Activated CD8-positive, alpha-beta memory T cell treated with anti-CD3 and anti-CD28 coated beads, Interleukin-2, amount 10 ng/mL, durations not matched to agents 7 days and 5 days (primary cell): ENCODE measurements at regions not wholly inside any gene's neighbourhood (a gene's known extent, or its start where the extent isn't known, plus 50 kb on each side); places are given as distances from the start of the nearest gene placed in this dataset.
A peak's percentile ranks its signal among the peaks of the same experiment; 100 is the strongest.

Source experiments
- ATAC-seq: fragments of 150-1000 bp; cut with Tn5 transposase; one replicate; pipeline ENCODE4 v1.10.0; 2021; ENCODE audit warnings: moderate library complexity
- CTCF ChIA-PET: fragments of 350-600 bp; sonication (Branson Sonifier 250); formaldehyde crosslinking; loops from one replicate; lab custom pipeline; 2021; ENCODE audit warnings: antibody characterized with exemption; lab: Charles Lee
- DNase-seq: peaks from one replicate; pipeline ENCODE4 v3.0.0-alpha.2; 2020
- H3K27ac Mint-ChIP-seq: one replicate; pipeline ENCODE4 v1.8.0; 2021; ENCODE audit warnings: mild to moderate bottlenecking, mixed read lengths
- H3K27me3 Mint-ChIP-seq: one replicate; pipeline ENCODE4 v1.8.0; 2021; ENCODE audit warnings: mixed read lengths
- H3K36me3 Mint-ChIP-seq: one replicate; pipeline ENCODE4 v1.8.0; 2021; ENCODE audit warnings: mild to moderate bottlenecking, mixed read lengths
- H3K4me1 Mint-ChIP-seq: one replicate; pipeline ENCODE4 v1.8.0; 2021; ENCODE audit warnings: mixed read lengths
- H3K4me3 Mint-ChIP-seq: one replicate; pipeline ENCODE4 v1.8.0; 2021; ENCODE audit warnings: mild to moderate bottlenecking, moderate library complexity, mixed read lengths
- H3K9me3 Mint-ChIP-seq: one replicate; pipeline ENCODE4 v1.8.0; 2022; ENCODE audit warnings: low read depth, mixed read lengths

DNA sequence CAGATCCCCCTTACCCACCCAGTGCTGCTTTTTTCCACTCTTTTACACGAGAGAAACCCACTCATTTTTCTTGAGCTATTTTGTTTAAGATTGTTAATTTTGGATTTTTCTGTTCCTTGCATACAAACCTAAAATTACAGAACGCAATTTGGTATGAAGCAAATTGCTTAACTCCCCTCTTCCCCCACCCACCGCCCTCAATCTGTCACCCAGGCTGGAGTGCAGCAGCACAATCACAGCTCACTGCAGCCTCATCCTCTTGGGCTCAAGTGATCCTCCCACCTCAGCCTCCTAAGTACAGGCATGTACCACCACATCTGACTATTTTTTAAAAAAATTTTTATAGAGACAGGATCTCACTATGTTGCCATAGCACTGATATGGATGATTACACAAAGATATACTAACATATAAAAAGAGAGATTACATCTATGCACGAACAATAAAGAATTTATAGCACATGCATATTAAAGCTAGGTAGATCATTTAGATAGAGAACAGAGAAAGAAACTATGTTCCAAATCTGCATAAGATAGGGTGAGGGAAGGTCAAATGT, 203.6 kb downstream of the PIK3R1 start:
- no peak overlapping the region for H3K27ac Mint-ChIP-seq
- ATAC-seq (no peak), DNase-seq (no peak)
- H3K36me3 Mint-ChIP-seq = no peaks in the 10 kb centered on the region
- peaks cover 23% of the 10 kb centered on the region for H3K4me1 Mint-ChIP-seq
- H3K27me3 Mint-ChIP-seq = peaks cover 5% of the 10 kb centered on the region
- no peaks in the 10 kb centered on the region for H3K9me3 Mint-ChIP-seq
- no peak overlapping the region for H3K4me3 Mint-ChIP-seq
- CTCF ChIA-PET = interaction anchor here (1.1 to 1.8 kb wide), 2 partner anchors 9 kb away, joined by 3 to 5 read pairs; no protein-coding TSS in a partner anchor

DNA sequence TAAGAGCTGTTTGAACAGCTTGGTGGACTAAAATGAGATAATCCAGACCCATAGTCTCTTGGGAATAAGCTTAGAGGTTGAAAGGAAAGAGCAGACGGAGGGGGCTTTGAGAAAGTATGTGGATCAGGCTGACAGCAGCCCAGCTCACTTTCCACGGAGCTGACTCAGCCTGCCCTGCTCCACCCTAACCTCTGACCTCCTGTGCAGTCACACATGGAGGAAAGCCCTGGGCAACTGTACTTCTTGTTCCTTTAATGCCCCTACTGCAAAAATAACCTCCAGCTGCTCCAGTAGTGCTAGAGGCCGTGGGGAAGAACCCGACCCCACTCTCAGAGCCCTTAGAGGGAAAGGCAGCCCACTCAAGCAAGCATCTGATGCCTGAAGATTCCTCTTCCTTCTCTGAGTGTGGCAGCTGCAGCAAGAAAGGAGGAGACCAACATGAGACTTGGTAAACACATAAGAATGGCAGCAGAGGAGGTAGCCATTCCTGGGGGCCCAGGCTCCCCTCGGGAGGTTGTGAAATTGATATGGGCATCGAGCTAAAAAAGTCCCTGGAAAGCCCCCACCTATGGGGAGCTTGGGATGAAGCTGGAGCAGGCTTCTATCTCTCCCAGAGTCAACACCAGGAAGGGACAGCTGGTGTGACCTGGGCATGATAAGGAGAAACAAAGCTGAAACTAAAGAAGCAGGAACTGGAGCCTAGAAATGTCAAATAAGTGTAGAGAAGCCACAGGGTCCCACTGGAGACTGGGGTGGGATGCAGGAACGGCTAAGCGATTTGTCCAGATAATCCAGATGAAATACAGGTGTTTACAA, 204.3 kb downstream of the PIK3R1 start:
- ATAC-seq (no peak), DNase-seq (no peak)
- Mint-ChIP-seq H3K36me3 (no peaks in the 10 kb centered on the region), H3K4me1 (peaks cover 28% of the 10 kb centered on the region), H3K27ac (no peak overlapping the region), H3K27me3 (peaks cover 5% of the 10 kb centered on the region), H3K4me3 (no peak overlapping the region), H3K9me3 (no peaks in the 10 kb centered on the region)
- CTCF ChIA-PET = interaction anchor here (1.1 to 1.8 kb wide), 2 partner anchors 8 to 10 kb away, joined by 3 to 5 read pairs; no protein-coding TSS in a partner anchor

DNA sequence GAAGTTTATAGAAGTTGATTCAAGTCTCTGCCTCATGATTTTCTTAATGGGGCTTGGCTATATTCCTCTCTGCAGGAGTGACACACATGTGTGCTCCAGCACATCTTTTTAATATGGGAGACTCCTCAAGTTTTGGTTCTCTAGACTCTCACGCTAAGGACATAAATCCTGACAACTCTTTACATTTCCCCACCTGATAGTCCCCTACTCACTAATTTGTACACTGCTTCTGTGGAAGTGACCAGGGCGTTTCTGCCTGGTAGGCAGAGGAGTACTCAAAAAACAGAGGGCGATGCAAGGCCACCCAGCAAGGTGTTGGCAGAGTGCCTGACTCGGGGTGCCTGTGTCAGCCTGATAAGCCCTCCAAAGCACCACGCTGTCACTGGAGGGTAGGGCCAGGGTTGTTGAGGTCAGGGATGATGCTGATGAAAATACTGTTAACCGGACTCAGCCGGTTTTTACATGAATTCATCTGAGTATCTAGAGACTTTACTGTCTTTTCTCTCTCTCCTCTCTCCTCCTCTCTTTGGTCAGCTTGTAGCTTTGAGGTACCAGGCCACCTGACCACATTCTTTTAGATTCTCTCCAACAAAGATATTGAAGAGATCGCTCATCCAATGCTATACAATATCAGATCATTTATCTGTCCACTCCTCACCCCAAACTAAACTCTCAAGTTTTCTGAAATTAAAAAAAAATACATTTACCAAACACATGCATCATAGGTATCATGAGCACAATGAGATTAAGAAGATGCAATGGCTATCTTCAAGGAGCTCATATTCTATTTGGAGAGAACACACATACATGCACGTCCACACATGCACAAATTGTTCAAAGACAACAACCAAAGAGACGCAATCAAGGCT, 205.2 kb downstream of the PIK3R1 start:
- DNase-seq (no peak), ATAC-seq (no peak)
- CTCF ChIA-PET = interaction anchor here (0.7 to 1.2 kb wide), 3 partner anchors 14 to 134 kb away, joined by 3 read pairs; no protein-coding TSS in a partner anchor
- Mint-ChIP-seq H3K9me3 (no peaks in the 10 kb centered on the region), H3K4me3 (no peak overlapping the region), H3K36me3 (peaks cover 3% of the 10 kb centered on the region), H3K27me3 (peaks cover 5% of the 10 kb centered on the region), H3K27ac (no peak overlapping the region), H3K4me1 (peaks cover 31% of the 10 kb centered on the region)

DNA sequence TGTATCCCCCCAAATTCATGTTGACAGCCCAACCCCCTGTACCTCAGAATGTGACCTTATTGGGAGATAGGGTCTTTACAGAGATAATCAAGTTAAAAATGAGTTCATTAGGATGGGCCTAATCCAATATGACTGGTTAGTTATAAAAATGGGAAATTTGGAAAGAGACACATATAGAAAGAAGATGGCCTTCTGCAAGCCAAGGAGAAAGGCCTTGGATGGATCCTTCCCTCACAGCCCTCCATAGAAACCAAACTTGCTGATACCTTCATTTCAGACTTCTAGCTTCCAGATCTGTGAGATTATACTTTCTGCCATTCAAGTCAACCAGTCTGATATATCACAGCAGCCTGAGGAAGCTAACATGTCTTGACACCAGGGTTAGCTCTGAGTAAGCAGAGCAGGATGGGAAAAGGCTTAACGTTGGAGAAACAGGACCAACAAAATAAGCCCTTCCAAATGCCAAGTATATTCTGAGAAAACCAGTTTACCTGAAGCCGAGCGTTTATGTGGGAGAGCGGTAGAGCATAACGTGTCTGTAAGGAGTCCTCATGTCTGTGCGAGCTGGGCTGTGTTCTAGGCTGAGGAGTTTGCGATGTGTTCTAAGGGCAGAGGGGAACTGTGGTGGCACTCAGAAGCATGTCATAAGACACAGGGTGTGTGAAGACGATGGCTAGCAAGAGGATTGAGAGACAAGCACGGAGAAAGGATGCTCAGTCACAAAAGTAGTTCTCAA, 206.1 kb downstream of the PIK3R1 start:
- H3K27ac Mint-ChIP-seq = no peak overlapping the region
- ATAC-seq (no peak), DNase-seq (no peak)
- peaks cover 4% of the 10 kb centered on the region for H3K36me3 Mint-ChIP-seq
- H3K9me3 Mint-ChIP-seq = no peaks in the 10 kb centered on the region
- CTCF ChIA-PET = interaction anchor here (0.7 to 1.2 kb wide), 2 partner anchors 15 to 135 kb away, joined by 3 read pairs; no protein-coding TSS in a partner anchor
- no peak overlapping the region for H3K4me3 Mint-ChIP-seq
- H3K4me1 Mint-ChIP-seq = peaks cover 36% of the 10 kb centered on the region
- peaks cover 5% of the 10 kb centered on the region for H3K27me3 Mint-ChIP-seq

DNA sequence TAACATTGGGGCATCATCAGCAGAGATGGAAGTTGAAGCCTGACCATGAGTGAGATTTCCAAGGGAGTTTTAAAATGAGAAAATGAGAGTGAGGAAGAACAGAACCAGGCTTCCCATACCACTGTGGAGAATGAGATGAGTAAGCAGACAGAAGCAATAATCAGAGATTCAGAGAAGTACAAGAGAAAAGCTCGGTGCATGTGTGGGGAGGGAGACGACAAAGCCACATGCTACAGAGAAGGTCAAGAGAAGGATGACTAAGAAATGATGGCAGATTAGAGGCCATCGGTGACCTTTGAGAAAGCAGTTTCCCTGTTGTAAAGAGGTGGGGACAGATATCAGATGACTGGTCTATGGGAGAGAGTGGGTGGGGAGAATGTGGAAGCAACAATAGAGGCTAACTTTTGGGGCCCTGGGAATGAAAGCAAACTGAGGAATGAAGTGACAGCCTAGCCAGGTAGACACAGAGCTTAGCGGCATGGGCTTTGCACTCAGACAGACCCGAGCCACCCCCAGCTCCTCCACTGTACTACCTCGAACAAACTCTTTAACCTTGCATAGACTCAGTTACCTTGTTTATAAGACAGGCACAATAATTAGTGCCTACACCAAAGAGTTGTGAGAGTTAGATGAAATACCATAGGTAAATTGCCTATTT, 207.7 kb downstream of the PIK3R1 start:
- peak; percentile 43 for ATAC-seq
- H3K4me3 Mint-ChIP-seq = no peak overlapping the region
- peaks cover 38% of the 10 kb centered on the region for H3K4me1 Mint-ChIP-seq
- peaks cover 5% of the 10 kb centered on the region for H3K36me3 Mint-ChIP-seq
- peaks cover 5% of the 10 kb centered on the region for H3K27me3 Mint-ChIP-seq
- H3K9me3 Mint-ChIP-seq = no peaks in the 10 kb centered on the region
- DNase-seq = no peak
- H3K27ac Mint-ChIP-seq = peak overlapping the region; percentile 21
- CTCF ChIA-PET = interaction anchor here (0.9 kb wide), 1 partner anchor 9 kb away, joined by 3 read pairs; no protein-coding TSS in a partner anchor

DNA sequence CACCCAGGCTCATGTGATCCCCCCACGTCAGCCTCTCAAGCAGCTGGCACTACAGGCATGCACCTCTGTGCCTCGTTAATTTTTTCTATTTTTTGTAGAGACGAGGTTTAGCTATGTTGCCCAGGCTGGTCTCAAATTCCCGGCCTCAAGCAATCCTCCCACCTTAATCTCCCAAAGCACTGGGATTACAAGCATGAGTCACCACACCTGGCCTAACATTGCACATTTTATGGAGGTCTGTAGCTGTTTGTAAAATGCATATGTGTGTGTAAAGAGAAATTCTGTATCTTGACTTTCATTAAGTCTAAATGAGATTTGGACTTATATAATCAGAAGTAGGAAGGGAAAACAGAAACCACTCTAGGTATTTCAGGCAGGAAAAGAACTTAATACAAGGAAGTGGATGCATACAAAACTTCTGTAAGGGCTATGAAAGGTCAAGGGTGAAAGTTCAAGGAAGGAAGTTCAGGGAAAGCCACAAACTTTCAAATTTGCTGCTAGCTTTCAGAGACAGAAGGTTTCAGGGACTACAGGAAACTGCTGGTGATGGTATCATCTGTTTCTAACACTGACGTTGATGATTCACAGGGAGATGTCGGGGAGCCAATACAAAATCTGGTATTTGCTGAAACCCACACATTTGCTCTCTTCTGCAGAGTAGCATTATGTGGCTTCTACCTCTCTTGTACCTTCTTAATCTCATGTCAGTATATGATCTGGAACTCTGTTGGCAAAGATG, 209.4 kb downstream of the PIK3R1 start:
- Mint-ChIP-seq H3K4me3 (no peak overlapping the region), H3K36me3 (peaks cover 5% of the 10 kb centered on the region), H3K4me1 (peaks cover 38% of the 10 kb centered on the region), H3K27me3 (peaks cover 5% of the 10 kb centered on the region), H3K9me3 (no peaks in the 10 kb centered on the region), H3K27ac (peak overlapping the region; percentile 74)
- CTCF ChIA-PET = interaction anchor here (0.6 to 2.1 kb wide), 9 partner anchors 9 to 1203 kb away, joined by 3 to 7 read pairs (median 3); no protein-coding TSS in a partner anchor
- peak; percentile 65 for DNase-seq
- peak; percentile 92 for ATAC-seq

DNA sequence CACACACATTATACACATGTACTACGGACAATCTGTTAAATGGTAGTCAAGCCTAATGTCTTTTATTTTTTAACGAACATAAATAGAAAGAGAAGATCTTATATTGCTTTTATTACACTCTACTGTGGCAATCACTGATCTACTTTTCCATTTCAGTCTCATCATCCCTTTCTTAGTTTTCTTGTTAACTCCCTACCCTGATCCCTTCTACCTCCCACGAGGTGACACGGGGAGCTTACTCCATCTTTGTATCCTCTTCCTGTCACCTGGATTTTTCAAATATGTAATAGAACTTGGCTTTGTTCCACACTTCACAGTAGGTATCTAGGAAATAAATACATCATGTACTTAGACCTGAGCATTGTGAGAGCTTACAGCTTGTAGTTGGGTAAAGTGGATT, 211.0 kb downstream of the PIK3R1 start:
- CTCF ChIA-PET = interaction anchor here (0.6 to 0.8 kb wide), 2 partner anchors 20 to 36 kb away, joined by 3 to 4 read pairs; no protein-coding TSS in a partner anchor
- H3K9me3 Mint-ChIP-seq = no peaks in the 10 kb centered on the region
- H3K27me3 Mint-ChIP-seq = no peaks in the 10 kb centered on the region
- peaks cover 46% of the 10 kb centered on the region for H3K4me1 Mint-ChIP-seq
- no peak for ATAC-seq
- no peak overlapping the region for H3K27ac Mint-ChIP-seq
- no peak overlapping the region for H3K4me3 Mint-ChIP-seq
- H3K36me3 Mint-ChIP-seq = peaks cover 5% of the 10 kb centered on the region
- no peak for DNase-seq

DNA sequence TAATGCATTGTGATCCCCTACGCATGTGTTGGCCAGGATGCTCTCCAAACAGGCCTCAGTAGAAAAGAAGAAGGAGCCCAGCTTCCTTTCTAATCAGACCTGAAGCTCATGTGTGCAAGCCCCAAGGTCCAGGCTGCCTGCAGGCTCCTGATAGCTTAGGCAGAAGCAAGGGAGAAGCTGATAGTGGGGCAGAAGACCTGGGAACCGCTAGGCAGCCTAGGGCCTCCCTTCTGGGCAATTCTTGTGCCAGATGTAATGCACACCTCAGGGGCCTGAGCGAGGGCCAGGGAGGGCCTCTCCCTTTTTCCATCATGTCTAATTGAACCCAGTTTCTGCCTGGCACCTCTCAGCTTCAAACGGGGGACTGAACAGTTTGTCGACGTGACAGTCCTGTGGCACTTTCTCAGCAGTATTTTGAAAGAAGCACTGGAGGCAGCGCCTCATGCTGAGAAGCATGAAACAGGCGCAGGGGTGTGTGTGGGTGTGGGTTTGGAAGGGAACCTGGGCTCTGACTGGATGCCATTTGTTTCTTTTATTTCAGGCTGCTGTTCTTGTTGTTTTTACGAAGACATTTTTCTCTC, 212.8 kb downstream of the PIK3R1 start:
- no peak overlapping the region for H3K27ac Mint-ChIP-seq
- no peak overlapping the region for H3K4me3 Mint-ChIP-seq
- no peaks in the 10 kb centered on the region for H3K9me3 Mint-ChIP-seq
- H3K4me1 Mint-ChIP-seq = peaks cover 55% of the 10 kb centered on the region
- CTCF ChIA-PET = interaction anchor here (1.4 kb wide), 1 partner anchor 9 kb away, joined by 3 read pairs; no protein-coding TSS in a partner anchor
- DNase-seq (no peak), ATAC-seq (no peak)
- H3K36me3 Mint-ChIP-seq = peaks cover 6% of the 10 kb centered on the region
- H3K27me3 Mint-ChIP-seq = peaks cover 9% of the 10 kb centered on the region

DNA sequence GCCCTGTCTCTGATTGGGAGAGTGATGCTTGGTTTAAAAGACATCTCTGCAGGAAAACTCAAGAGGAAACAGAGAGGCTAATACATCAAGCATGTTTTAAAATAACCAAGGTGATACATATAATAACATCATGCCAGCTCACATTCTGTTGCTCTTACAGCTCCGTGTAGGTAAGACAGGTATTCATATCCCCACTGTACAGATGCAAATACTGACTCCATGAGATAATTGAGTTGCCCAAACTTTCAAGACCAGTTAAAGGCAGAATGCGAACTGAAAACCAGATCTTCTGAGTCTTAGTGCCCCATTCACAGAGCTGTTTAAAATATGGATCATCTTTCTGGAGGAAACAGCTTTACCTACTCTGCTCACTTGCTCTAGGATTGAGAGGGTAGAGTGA, 214.0 kb downstream of the PIK3R1 start:
- H3K27ac Mint-ChIP-seq = no peak overlapping the region
- H3K4me1 Mint-ChIP-seq = peaks cover 57% of the 10 kb centered on the region

DNA sequence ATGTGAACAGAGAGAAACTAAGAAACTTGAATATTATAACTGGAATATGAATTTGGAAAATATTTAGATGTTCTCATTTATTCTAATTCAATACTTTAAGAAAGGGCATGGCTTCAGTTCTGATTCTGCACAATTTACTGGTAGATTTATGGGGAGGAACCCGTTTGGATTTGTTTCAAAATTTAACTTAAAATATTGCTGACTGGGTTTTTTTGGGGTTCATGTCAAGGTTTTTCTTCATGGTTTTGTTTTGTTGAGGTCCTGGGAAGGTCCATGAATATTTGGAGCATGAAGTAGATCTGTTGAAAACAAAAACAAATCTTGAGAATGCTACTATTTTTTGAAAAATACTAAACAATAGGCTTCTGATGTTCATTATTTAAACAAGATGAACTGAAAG, 214.7 kb downstream of the PIK3R1 start:
- peaks cover 9% of the 10 kb centered on the region for H3K27me3 Mint-ChIP-seq
- peaks cover 58% of the 10 kb centered on the region for H3K4me1 Mint-ChIP-seq
- CTCF ChIA-PET = no interaction called here
- H3K36me3 Mint-ChIP-seq = peaks cover 6% of the 10 kb centered on the region
- ATAC-seq (no peak), DNase-seq (no peak)
- H3K9me3 Mint-ChIP-seq = no peaks in the 10 kb centered on the region
- no peak overlapping the region for H3K4me3 Mint-ChIP-seq
- H3K27ac Mint-ChIP-seq = no peak overlapping the region

More for the DNA sequence above, 214.0 kb downstream of the PIK3R1 start:
- DNase-seq (no peak), ATAC-seq (no peak)
- H3K4me3 Mint-ChIP-seq = no peak overlapping the region
- no peaks in the 10 kb centered on the region for H3K9me3 Mint-ChIP-seq
- peaks cover 6% of the 10 kb centered on the region for H3K36me3 Mint-ChIP-seq
- CTCF ChIA-PET = no interaction called here
- peaks cover 9% of the 10 kb centered on the region for H3K27me3 Mint-ChIP-seq

DNA sequence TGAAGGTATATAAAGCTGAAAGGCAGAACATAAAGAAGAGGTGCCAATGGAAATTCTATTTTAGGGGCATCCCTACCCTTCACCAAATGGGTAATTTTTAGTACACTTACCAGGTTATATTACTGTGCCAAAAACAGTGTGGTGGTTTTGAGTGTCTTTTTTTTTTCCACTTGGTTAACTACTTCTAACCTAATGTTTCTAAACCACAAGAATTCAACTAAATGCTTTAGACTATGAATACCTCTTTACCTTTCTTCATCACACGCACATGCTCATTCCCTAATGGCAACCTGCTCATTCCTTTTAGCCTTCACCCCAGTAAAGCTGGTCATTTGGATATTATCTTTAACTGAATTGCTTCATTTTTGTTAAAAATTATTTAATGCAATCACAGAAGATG, 215.6 kb downstream of the PIK3R1 start:
- H3K36me3 Mint-ChIP-seq = peaks cover 5% of the 10 kb centered on the region
- peaks cover 55% of the 10 kb centered on the region for H3K4me1 Mint-ChIP-seq
- H3K9me3 Mint-ChIP-seq = no peaks in the 10 kb centered on the region
- CTCF ChIA-PET = interaction anchor here (1.1 to 1.5 kb wide), 2 partner anchors 8 to 144 kb away, joined by 3 read pairs; no protein-coding TSS in a partner anchor
- H3K4me3 Mint-ChIP-seq = no peak overlapping the region
- ATAC-seq (no peak), DNase-seq (no peak)
- H3K27me3 Mint-ChIP-seq = peaks cover 9% of the 10 kb centered on the region
- no peak overlapping the region for H3K27ac Mint-ChIP-seq
